Mucosa of descending colon (tissue), 3 donors: ENCODE measurements at regions not wholly inside any gene's neighbourhood (a gene's known extent, or its start where the extent isn't known, plus 50 kb on each side); places are given as distances from the start of the nearest gene placed in this dataset.
A peak's percentile ranks its signal among the peaks of the same experiment; 100 is the strongest.
"Not testable (repeated sequence)": the region's sequence is repeated elsewhere in the genome, so short reads cannot be mapped to it uniquely, and the experiment has no call there.

Experiments used
- ATAC-seq: fragments of 200-7000 bp; cut with Tn5 transposase; one replicate; pipeline ENCODE4 v1.9.1; 2020; ENCODE audit warnings: mild to moderate bottlenecking, moderate library complexity
- DNase-seq, 3 donors: peaks; one replicate each; pipeline ENCODE4 v3.0.0-alpha.2; 2020
- H3K36me3 ChIP-seq: fragments of 200-600 bp; one replicate; pipeline ENCODE4 v1.8.0; 2021; ENCODE audit warnings: low read depth, mild to moderate bottlenecking
- H3K4me1 ChIP-seq: fragments of 200-600 bp; one replicate; pipeline ENCODE4 v1.8.0; 2021; ENCODE audit warnings: low read depth, mild to moderate bottlenecking
- H3K4me3 ChIP-seq: fragments of 200-600 bp; one replicate; pipeline ENCODE4 v1.8.0; 2021; ENCODE audit warnings: mild to moderate bottlenecking
- H3K9me3 ChIP-seq: fragments of 200-600 bp; one replicate; pipeline ENCODE4 v1.8.0; 2021; ENCODE audit warnings: mild to moderate bottlenecking
- intact Hi-C, 2 donors: fragments of 100-400 bp; cut with DNase I in 1 of 2; cut with micrococcal nuclease in 1 of 2; formaldehyde crosslinking; loops; one replicate each; pipeline versions ENCODE4 v1.11.0 to v1.11.1; 2022; cut with DNase I, micrococcal nuclease
- TF ChIP-seq, protein P1 (sequence below): fragments of 200-600 bp; IDR thresholded peaks from one replicate; pipeline ENCODE4 v1.8.0; 2022; ENCODE audit warnings: antibody characterized with exemption, mild to moderate bottlenecking
- donor health status: DM: no; HTN: no; CAD: no; lungs with moderate emphysema.
- donor health status: DM: no; HTN: no; CAD: no.
- donor health status: DM: no; HTN: yes; CAD: no.

DNA sequence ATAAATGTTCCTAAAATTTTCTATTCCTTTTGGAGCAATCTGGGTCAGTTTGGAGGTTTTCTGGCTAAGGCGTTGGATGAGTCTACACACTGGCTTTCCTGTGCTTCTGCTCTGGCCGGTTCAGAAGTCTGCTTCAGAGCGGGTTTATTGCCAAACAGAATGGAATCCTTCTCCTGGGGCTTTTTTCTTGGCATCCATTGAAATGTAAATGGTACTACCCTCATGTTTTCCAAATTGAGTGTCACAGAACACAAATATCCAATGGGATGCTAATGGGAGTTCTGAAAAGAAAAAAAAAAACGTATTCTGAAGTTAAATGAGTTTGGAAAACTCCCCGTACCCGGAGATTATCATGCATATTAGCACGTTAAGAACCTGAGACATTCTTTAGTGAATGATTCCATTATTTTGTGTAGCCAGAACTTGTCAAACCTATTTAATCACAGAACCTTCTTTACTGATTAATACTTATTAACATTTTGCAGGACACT, 930.3 kb downstream of the QKI start:
- TF ChIP-seq, protein P1, sequence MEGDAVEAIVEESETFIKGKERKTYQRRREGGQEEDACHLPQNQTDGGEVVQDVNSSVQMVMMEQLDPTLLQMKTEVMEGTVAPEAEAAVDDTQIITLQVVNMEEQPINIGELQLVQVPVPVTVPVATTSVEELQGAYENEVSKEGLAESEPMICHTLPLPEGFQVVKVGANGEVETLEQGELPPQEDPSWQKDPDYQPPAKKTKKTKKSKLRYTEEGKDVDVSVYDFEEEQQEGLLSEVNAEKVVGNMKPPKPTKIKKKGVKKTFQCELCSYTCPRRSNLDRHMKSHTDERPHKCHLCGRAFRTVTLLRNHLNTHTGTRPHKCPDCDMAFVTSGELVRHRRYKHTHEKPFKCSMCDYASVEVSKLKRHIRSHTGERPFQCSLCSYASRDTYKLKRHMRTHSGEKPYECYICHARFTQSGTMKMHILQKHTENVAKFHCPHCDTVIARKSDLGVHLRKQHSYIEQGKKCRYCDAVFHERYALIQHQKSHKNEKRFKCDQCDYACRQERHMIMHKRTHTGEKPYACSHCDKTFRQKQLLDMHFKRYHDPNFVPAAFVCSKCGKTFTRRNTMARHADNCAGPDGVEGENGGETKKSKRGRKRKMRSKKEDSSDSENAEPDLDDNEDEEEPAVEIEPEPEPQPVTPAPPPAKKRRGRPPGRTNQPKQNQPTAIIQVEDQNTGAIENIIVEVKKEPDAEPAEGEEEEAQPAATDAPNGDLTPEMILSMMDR = no peak
- intact Hi-C loops = no loop called here
- H3K9me3 ChIP-seq = peaks cover 31% of the 10 kb centered on the region
- DNase-seq (no peak), ATAC-seq (no peak)
- no peaks in the 10 kb centered on the region for H3K36me3 ChIP-seq
- no peaks in the 10 kb centered on the region for H3K4me1 ChIP-seq
- no peak overlapping the region for H3K4me3 ChIP-seq

GRCh38 chr6:164339442-164339841, 924.9 kb downstream of the QKI start:
- DNase-seq, H3K4me1 ChIP-seq, H3K36me3 ChIP-seq, intact Hi-C loops, ATAC-seq, H3K4me3 ChIP-seq: not testable (repeated sequence)
- peaks cover 26% of the 10 kb centered on the region for H3K9me3 ChIP-seq

GRCh38 chr6:164337925-164338397, 923.4 kb downstream of the QKI start:
- TF ChIP-seq, protein P1 = no peak
- H3K9me3 ChIP-seq = peaks cover 29% of the 10 kb centered on the region
- no peaks in the 10 kb centered on the region for H3K4me1 ChIP-seq
- H3K36me3 ChIP-seq = no peaks in the 10 kb centered on the region
- intact Hi-C loops = no loop called here
- H3K4me3 ChIP-seq = no peak overlapping the region
- DNase-seq (no peak), ATAC-seq (no peak)

DNA sequence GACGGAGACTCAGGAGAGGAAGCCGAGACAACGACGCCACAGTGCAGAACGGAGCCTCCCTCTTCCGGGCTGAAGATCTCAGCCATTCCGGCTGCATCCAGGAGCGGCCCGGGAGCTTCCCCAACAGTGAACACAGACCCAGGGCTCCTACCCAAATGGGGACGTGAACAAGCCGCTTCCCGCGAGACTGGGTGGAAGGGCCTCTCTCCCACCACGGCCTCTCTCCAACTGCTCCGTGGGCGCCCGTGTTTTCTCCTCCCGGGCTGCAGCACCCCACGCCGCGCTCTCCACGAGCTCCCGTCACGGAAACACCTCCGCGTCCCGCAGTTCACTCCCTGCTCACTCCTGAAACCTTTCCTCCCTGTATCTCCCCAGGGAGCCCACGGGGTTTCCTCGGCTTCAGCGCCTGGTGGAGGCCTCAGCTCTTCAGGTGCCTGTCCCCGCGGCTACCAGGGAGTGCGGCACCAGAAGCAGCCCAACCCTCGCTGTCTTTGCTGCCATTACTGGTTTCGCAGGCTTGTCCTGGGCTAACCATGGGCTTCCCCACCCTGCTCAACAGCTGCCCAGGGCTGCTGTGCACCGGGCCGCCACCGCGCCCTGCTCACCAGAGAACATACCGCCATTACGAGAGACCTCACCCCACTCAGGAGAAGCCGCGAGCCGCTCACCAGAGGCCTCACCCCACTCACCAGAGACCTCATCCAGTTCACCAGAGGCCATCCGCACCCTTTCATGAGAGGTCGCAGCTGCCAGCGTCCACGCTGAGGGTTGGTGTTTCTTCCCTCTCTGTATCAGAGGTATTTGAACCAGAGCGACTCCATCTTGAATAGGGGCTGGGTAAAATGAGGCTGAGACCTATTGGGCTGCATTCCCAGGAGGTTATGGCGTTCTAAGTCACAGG, 922.8 kb downstream of the QKI start:
- Histone ChIP-seq H3K9me3 (peaks cover 29% of the 10 kb centered on the region), H3K36me3 (no peaks in the 10 kb centered on the region), H3K4me1 (no peaks in the 10 kb centered on the region), H3K4me3 (no peak overlapping the region)
- no peak for ATAC-seq
- TF ChIP-seq, protein P1 = no peak
- DNase-seq = peak in 1 of 3 donors; percentile 43
- intact Hi-C loops = no loop called here

DNA sequence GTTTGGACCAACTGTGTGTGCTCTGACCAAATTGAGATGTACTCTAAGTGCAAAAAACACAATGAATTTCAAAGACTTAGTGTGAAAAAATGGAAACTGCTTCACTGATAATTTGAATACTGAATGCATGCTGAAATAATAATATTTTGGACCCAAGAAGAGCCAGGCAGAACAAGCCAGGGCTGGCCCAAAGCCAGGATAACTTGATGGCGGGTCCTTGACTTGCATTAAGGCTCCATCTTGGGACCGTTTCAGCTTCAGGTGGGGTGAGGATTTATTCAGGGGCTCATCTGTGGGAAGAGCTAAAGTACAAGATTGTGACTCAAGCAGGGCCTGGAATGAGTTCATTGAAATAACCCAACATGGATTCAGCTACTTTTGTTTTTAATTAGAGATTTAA, 921.9 kb downstream of the QKI start:
- Histone ChIP-seq H3K4me3 (no peak overlapping the region), H3K9me3 (peaks cover 29% of the 10 kb centered on the region), H3K4me1 (no peaks in the 10 kb centered on the region), H3K36me3 (no peaks in the 10 kb centered on the region)
- intact Hi-C loops = no loop called here
- no peak for DNase-seq
- TF ChIP-seq, protein P1 = no peak
- ATAC-seq = no peak

GRCh38 chr6:164331026-164331425, 916.5 kb downstream of the QKI start:
- TF ChIP-seq, protein P1 = no peak
- no peak for DNase-seq
- ATAC-seq = no peak
- no peaks in the 10 kb centered on the region for H3K4me1 ChIP-seq
- no peak overlapping the region for H3K4me3 ChIP-seq
- peaks cover 17% of the 10 kb centered on the region for H3K9me3 ChIP-seq
- no peaks in the 10 kb centered on the region for H3K36me3 ChIP-seq
- intact Hi-C loops = no loop called here
